Muscle layer of duodenum (tissue), 2 donors: ENCODE measurements at regions not wholly inside any gene's neighbourhood (a gene's known extent, or its start where the extent isn't known, plus 50 kb on each side); places are given as distances from the start of the nearest gene placed in this dataset.
A peak's percentile ranks its signal among the peaks of the same experiment; 100 is the strongest.

Experiments
- H3K27ac ChIP-seq: one replicate; pipeline ENCODE4 v1.7.0; 2013; ENCODE audit warnings: mild to moderate bottlenecking, low read length
- H3K27me3 ChIP-seq: one replicate; pipeline ENCODE4 v1.7.0; 2013; ENCODE audit warnings: low read depth, mild to moderate bottlenecking, control low read depth, low read length
- H3K36me3 ChIP-seq, 2 donors: one replicate each; pipeline ENCODE4 v1.7.0; 2013; ENCODE audit warnings: low read length in 2 of 2, control low read depth in 1 of 2, mild to moderate bottlenecking in 1 of 2; ENCODE audit not compliant: insufficient read depth in 2 of 2, control insufficient read depth in 1 of 2
- H3K4me1 ChIP-seq, 2 donors: one replicate each; pipeline ENCODE4 v1.7.0; 2013; ENCODE audit warnings: low read length in 2 of 2, mild to moderate bottlenecking in 2 of 2, control low read depth in 1 of 2, moderate library complexity in 1 of 2; ENCODE audit not compliant: insufficient read depth in 2 of 2, control insufficient read depth in 1 of 2
- H3K4me3 ChIP-seq, 2 donors: one replicate each; pipeline ENCODE4 v1.7.0; 2013; ENCODE audit warnings: low read length in 2 of 2, low read depth in 1 of 2, mild to moderate bottlenecking in 1 of 2
- H3K9me3 ChIP-seq, 2 donors: one replicate each; pipeline ENCODE4 v1.7.0; 2013; ENCODE audit warnings: low read length in 2 of 2, control low read depth in 1 of 2, mild to moderate bottlenecking in 1 of 2; ENCODE audit not compliant: control insufficient read depth in 1 of 2
- donor health status: healthy.

GRCh38 chr12:107320929-107321631, 227.7 kb upstream of the CRY1 start:
- H3K4me1 ChIP-seq = peaks cover 4 to 35% of the 10 kb centered on the region in 2 donors
- no peaks in the 10 kb centered on the region for H3K9me3 ChIP-seq
- peaks cover 30% of the 10 kb centered on the region for H3K27me3 ChIP-seq
- H3K4me3 ChIP-seq = peak overlapping the region; percentile 42 to 66
- no peaks in the 10 kb centered on the region for H3K36me3 ChIP-seq
- H3K27ac ChIP-seq = no peak overlapping the region

GRCh38 chr12:107322063-107322462, 228.7 kb upstream of the CRY1 start:
- H3K27me3 ChIP-seq = peaks cover 30% of the 10 kb centered on the region
- H3K4me3 ChIP-seq = no peak overlapping the region
- no peaks in the 10 kb centered on the region for H3K9me3 ChIP-seq
- peaks cover 4 to 35% of the 10 kb centered on the region in 2 donors for H3K4me1 ChIP-seq
- no peaks in the 10 kb centered on the region for H3K36me3 ChIP-seq
- no peak overlapping the region for H3K27ac ChIP-seq

- no peak overlapping the region for H3K4me3 ChIP-seq
- H3K4me1 ChIP-seq = peaks cover 4 to 13% of the 10 kb centered on the region in 2 donors
- H3K36me3 ChIP-seq = no peaks in the 10 kb centered on the region
- no peaks in the 10 kb centered on the region for H3K9me3 ChIP-seq
- no peak overlapping the region for H3K27ac ChIP-seq
- peaks cover 29% of the 10 kb centered on the region for H3K27me3 ChIP-seq
Observed at GRCh38 chr12:107325075-107325608, 231.8 kb upstream of the CRY1 start.

DNA sequence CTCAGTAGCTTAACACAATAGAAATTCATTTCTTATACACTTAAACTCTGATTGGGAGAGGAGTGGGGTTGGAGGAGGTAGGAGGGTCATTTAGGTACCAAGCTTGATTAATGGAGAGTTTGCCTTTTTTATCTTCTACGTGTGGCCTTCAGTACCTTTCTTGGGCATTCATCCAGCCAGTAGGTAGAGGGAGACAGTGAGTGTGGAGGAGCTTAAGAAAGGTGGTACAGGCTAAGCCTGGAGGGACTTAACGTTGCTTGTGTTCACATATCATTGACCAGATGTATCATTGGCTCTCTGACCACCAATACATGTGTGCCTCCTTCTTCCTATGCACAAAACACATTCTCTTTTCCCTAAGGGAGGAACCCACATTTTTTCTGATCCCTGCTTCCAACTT, 232.9 kb upstream of the CRY1 start:
- Histone ChIP-seq H3K4me1 (peaks cover 0 to 2% of the 10 kb centered on the region in 2 donors), H3K36me3 (no peaks in the 10 kb centered on the region), H3K27ac (no peak overlapping the region), H3K4me3 (no peak overlapping the region), H3K9me3 (no peaks in the 10 kb centered on the region), H3K27me3 (peaks cover 19% of the 10 kb centered on the region)

- no peak overlapping the region for H3K4me3 ChIP-seq
- peaks cover 7% of the 10 kb centered on the region for H3K27me3 ChIP-seq
- no peak overlapping the region for H3K27ac ChIP-seq
- H3K36me3 ChIP-seq = no peaks in the 10 kb centered on the region
- H3K9me3 ChIP-seq = no peaks in the 10 kb centered on the region
- H3K4me1 ChIP-seq = no peaks in the 10 kb centered on the region
Observed at GRCh38 chr12:107327651-107328182, 234.4 kb upstream of the CRY1 start.

- H3K27me3 ChIP-seq = peaks cover 1% of the 10 kb centered on the region
- H3K4me1 ChIP-seq = no peaks in the 10 kb centered on the region
- no peak overlapping the region for H3K27ac ChIP-seq
- no peaks in the 10 kb centered on the region for H3K9me3 ChIP-seq
- H3K4me3 ChIP-seq = no peak overlapping the region
- H3K36me3 ChIP-seq = no peaks in the 10 kb centered on the region
Observed at GRCh38 chr12:107328442-107329133, 235.2 kb upstream of the CRY1 start.

GRCh38 chr12:107329569-107330324, 236.4 kb upstream of the CRY1 start:
- no peak overlapping the region for H3K27ac ChIP-seq
- H3K27me3 ChIP-seq = no peaks in the 10 kb centered on the region
- H3K36me3 ChIP-seq = no peaks in the 10 kb centered on the region
- no peaks in the 10 kb centered on the region for H3K4me1 ChIP-seq
- H3K4me3 ChIP-seq = no peak overlapping the region
- H3K9me3 ChIP-seq = no peaks in the 10 kb centered on the region

- H3K4me1 ChIP-seq = no peaks in the 10 kb centered on the region
- H3K27me3 ChIP-seq = no peaks in the 10 kb centered on the region
- no peak overlapping the region for H3K27ac ChIP-seq
- H3K9me3 ChIP-seq = no peaks in the 10 kb centered on the region
- no peak overlapping the region for H3K4me3 ChIP-seq
- H3K36me3 ChIP-seq = no peaks in the 10 kb centered on the region
Observed at GRCh38 chr12:107330831-107331431, 237.6 kb upstream of the CRY1 start.

DNA sequence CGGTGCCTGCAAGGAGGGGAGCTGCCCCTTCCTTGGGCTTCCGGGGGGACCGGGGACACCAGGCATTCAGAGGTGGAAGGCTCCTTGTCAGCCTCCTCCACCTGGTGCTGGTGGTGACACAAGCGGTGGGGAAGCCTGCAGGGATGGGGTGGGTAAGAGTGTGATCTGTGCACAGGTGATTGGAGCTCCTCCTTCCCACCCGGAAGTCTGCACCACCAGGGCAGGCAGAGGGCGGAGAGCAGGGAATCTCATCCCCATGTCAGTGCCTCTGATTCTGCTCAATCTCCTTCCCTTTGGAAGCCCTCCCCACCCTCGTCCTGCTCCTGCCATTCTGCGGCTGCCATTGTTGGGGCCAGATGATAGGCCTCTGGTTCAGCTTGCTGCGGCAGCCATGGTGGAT, 238.1 kb upstream of the CRY1 start:
- H3K36me3 ChIP-seq = no peaks in the 10 kb centered on the region
- no peaks in the 10 kb centered on the region for H3K4me1 ChIP-seq
- H3K27ac ChIP-seq = no peak overlapping the region
- H3K4me3 ChIP-seq = no peak overlapping the region
- H3K9me3 ChIP-seq = no peaks in the 10 kb centered on the region
- no peaks in the 10 kb centered on the region for H3K27me3 ChIP-seq

- Histone ChIP-seq H3K36me3 (no peaks in the 10 kb centered on the region), H3K27me3 (no peaks in the 10 kb centered on the region), H3K9me3 (no peaks in the 10 kb centered on the region), H3K4me1 (no peaks in the 10 kb centered on the region), H3K4me3 (no peak overlapping the region), H3K27ac (no peak overlapping the region)
Observed at GRCh38 chr12:107331912-107332311, 238.6 kb upstream of the CRY1 start.

GRCh38 chr12:107332743-107333142, 239.4 kb upstream of the CRY1 start:
- no peaks in the 10 kb centered on the region for H3K4me1 ChIP-seq
- H3K36me3 ChIP-seq = no peaks in the 10 kb centered on the region
- H3K27ac ChIP-seq = no peak overlapping the region
- no peaks in the 10 kb centered on the region for H3K9me3 ChIP-seq
- no peak overlapping the region for H3K4me3 ChIP-seq
- H3K27me3 ChIP-seq = no peaks in the 10 kb centered on the region
